Fibroblast of lung (primary cell): ENCODE measurements at regions not wholly inside any gene's neighbourhood (a gene's known extent, or its start where the extent isn't known, plus 50 kb on each side); places are given as distances from the start of the nearest gene placed in this dataset.

Experiments used
- DNase-seq, 2 donors: peaks; one replicate each; pipeline versions ENCODE4 v3.0.0 to v3.0.0-alpha.2; 2010; ENCODE audit warnings: low read depth in 2 of 2
- H2AFZ ChIP-seq: 2 replicates; pipeline ENCODE4 v1.5.1; 2012; ENCODE audit warnings: low read length, control low read depth, inconsistent platforms
- H3K27ac ChIP-seq: 2 replicates; pipeline ENCODE4 v1.5.1; 2011; ENCODE audit warnings: low read length, control low read depth; ENCODE audit not compliant: insufficient read depth
- H3K27me3 ChIP-seq: 2 replicates; pipeline ENCODE4 v1.5.1; 2011; ENCODE audit warnings: mild to moderate bottlenecking, low read length; ENCODE audit not compliant: control insufficient read depth, insufficient read depth
- H3K36me3 ChIP-seq: 2 replicates; pipeline ENCODE4 v1.5.1; 2011; ENCODE audit warnings: low read length; ENCODE audit not compliant: control insufficient read depth, insufficient read depth
- H3K4me1 ChIP-seq: 2 replicates; pipeline ENCODE4 v1.5.1; 2011; ENCODE audit warnings: low read length; ENCODE audit not compliant: control insufficient read depth, insufficient read depth; ENCODE audit errors: extremely low read depth
- H3K4me2 ChIP-seq: 2 replicates; pipeline ENCODE4 v1.5.1; 2011; ENCODE audit warnings: low read length, control low read depth; ENCODE audit not compliant: insufficient read depth; ENCODE audit errors: extremely low read depth
- H3K4me3 ChIP-seq, 4 experiments: fragments of 200-600 bp in 1 of 4; sonication (generic) in 1 of 4; replicated peaks in 1 of 4; 2 replicates each; pipeline ENCODE4 v1.5.1; 2011 to 2016; ENCODE audit warnings: low read length in 4 of 4, low read depth in 3 of 4, mild to moderate bottlenecking in 3 of 4, control low read depth in 2 of 4, inconsistent platforms in 1 of 4, mixed read lengths in 1 of 4; ENCODE audit not compliant: insufficient read depth in 1 of 4; ENCODE audit errors: control extremely low read depth in 1 of 4
- H3K79me2 ChIP-seq: 2 replicates; pipeline ENCODE4 v1.5.1; 2012; ENCODE audit warnings: mild to moderate bottlenecking, low read length, inconsistent platforms; ENCODE audit not compliant: control insufficient read depth, insufficient read depth
- H3K9ac ChIP-seq: 2 replicates; pipeline ENCODE4 v1.5.1; 2011; ENCODE audit warnings: mild to moderate bottlenecking, low read length, control low read depth; ENCODE audit not compliant: insufficient read depth
- H3K9me3 ChIP-seq: 2 replicates; pipeline ENCODE4 v1.5.1; 2012; ENCODE audit warnings: low read depth, low read length; ENCODE audit not compliant: control insufficient read depth, insufficient read depth
- H4K20me1 ChIP-seq: 2 replicates; pipeline ENCODE4 v1.5.1; 2011; ENCODE audit warnings: low read length; ENCODE audit not compliant: control insufficient read depth, insufficient read depth; ENCODE audit errors: extremely low read depth
- EZH2 ChIP-seq: IDR thresholded peaks from 2 replicates; pipeline ENCODE4 v1.5.1; 2012; ENCODE audit warnings: low read length, control low read depth, mild to moderate bottlenecking; ENCODE audit errors: missing control alignments
- TF ChIP-seq, protein P1 (sequence below), 2 donors: IDR thresholded peaks in 1 of 2; conservative IDR thresholded peaks in 1 of 2; 1 replicate in 1 of 2; 2 replicates in 1 of 2; pipeline ENCODE4 v1.5.1; 2011 to 2012; ENCODE audit warnings: low read length in 2 of 2, control low read depth in 1 of 2, inconsistent platforms in 1 of 2, low read depth in 1 of 2, mild to moderate bottlenecking in 1 of 2

DNA sequence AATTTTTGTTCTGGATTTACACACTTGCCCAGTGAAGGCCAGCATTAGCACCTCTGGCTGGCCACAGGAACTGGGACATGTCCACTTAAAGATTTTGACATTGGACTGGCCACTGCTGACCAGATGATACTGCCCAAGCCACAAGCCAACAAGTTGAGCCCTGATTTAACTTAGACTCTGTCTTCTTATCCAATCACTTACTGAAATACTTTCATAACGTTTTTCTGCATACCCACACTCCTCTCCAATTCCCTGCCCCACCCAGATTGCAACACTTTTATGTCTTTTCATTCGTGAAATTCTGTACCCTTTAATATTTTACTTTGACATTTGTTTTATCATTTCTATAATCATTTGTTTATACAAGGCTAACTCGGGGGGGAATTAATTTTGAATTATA lies 170.3 kb upstream of the TAB2 start:
- no peak overlapping the region for H3K9ac ChIP-seq
- no peaks in the 10 kb centered on the region for H3K4me1 ChIP-seq
- no peak overlapping the region for H3K4me2 ChIP-seq
- peak in 1 of 2 donors; percentile 44 for DNase-seq
- H3K9me3 ChIP-seq: no peaks in the 10 kb centered on the region
- no peak overlapping the region for H3K4me3 ChIP-seq
- H3K36me3 ChIP-seq: no peaks in the 10 kb centered on the region
- no peak for TF ChIP-seq EZH2
- TF ChIP-seq, protein P1, sequence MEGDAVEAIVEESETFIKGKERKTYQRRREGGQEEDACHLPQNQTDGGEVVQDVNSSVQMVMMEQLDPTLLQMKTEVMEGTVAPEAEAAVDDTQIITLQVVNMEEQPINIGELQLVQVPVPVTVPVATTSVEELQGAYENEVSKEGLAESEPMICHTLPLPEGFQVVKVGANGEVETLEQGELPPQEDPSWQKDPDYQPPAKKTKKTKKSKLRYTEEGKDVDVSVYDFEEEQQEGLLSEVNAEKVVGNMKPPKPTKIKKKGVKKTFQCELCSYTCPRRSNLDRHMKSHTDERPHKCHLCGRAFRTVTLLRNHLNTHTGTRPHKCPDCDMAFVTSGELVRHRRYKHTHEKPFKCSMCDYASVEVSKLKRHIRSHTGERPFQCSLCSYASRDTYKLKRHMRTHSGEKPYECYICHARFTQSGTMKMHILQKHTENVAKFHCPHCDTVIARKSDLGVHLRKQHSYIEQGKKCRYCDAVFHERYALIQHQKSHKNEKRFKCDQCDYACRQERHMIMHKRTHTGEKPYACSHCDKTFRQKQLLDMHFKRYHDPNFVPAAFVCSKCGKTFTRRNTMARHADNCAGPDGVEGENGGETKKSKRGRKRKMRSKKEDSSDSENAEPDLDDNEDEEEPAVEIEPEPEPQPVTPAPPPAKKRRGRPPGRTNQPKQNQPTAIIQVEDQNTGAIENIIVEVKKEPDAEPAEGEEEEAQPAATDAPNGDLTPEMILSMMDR (conservative IDR thresholded peaks at IDR 0.05 in 1 of 2, IDR thresholded peaks at IDR 0.05 in 1 of 2; ENCODE audit: low read depth in 1 of 2, low read length in 2 of 2): no peak
- no peaks in the 10 kb centered on the region for H4K20me1 ChIP-seq
- H3K27ac ChIP-seq: no peak overlapping the region
- no peaks in the 10 kb centered on the region for H3K27me3 ChIP-seq
- no peak overlapping the region for H2AFZ ChIP-seq
- no peaks in the 10 kb centered on the region for H3K79me2 ChIP-seq

DNA sequence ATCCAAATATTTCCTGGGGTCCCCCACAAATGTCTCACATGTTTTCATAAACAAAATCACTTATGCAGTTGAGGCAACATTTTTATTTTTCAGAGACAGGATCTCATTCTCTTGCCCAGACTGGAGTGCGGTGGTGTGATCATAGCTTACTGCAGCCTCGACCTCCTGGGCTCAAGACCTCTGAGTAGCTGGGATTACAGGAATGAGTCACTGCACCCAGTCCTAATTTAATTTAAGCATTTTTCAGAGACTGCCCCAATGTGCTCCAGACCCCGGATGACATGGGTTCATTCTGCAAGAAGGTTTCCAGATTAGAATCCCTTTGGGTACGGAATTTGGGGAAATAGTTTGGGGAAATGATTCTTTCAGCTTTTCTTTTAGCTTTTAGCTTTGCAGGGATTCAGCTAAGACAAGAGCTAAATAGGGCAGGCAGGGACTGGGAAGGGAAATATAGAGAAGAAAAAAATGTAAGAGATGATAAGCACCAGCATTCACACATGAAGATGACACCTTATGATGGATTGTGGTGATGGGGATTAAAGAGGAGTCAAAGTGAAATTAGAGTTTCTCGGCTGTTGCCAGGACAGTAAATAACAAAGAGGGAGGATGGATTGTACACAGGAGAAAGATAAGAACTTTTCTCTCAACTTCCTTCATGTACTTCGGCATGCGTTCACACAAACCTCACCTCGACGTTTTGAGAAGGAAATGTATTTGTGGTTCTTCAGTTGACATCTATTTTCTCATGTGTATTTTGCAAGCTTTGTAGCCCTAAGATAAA lies 169.4 kb upstream of the TAB2 start:
- DNase-seq: no peak

DNA sequence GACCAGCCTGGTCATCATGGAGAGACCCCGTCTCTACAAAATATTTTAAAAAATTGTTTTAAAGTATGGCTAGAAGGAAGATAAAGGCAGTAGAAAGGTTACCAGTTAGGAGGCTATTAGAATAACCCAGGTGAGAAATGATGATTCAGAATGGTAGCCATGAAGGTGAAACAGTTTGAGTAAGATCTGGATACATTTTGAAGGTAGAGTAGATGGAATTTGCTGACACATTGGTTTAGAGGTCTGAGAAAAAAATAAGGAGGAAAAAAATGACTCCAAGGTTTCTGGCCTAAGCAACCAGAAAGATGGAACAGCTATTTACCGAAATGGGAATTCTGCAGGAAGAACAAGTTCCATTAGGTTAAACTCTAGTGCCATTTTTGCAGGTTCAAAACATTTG lies 167.9 kb upstream of the TAB2 start:
- no peaks in the 10 kb centered on the region for H3K4me1 ChIP-seq
- H3K79me2 ChIP-seq: no peaks in the 10 kb centered on the region
- H3K4me3 ChIP-seq: no peak overlapping the region
- H3K27me3 ChIP-seq: no peaks in the 10 kb centered on the region
- TF ChIP-seq, protein P1 (conservative IDR thresholded peaks at IDR 0.05 in 1 of 2, IDR thresholded peaks at IDR 0.05 in 1 of 2; ENCODE audit: low read depth in 1 of 2, low read length in 2 of 2): no peak
- no peak for TF ChIP-seq EZH2
- no peak overlapping the region for H2AFZ ChIP-seq
- H4K20me1 ChIP-seq: no peaks in the 10 kb centered on the region
- H3K9me3 ChIP-seq: no peaks in the 10 kb centered on the region
- H3K36me3 ChIP-seq: no peaks in the 10 kb centered on the region
- no peak overlapping the region for H3K9ac ChIP-seq
- DNase-seq: no peak
- H3K4me2 ChIP-seq: no peak overlapping the region
- no peak overlapping the region for H3K27ac ChIP-seq

More for the DNA sequence above, 169.4 kb upstream of the TAB2 start:
- Histone ChIP-seq H3K4me2 (no peak overlapping the region), H3K9me3 (no peaks in the 10 kb centered on the region), H3K27me3 (no peaks in the 10 kb centered on the region), H3K4me3 (no peak overlapping the region), H4K20me1 (no peaks in the 10 kb centered on the region), H3K4me1 (no peaks in the 10 kb centered on the region), H3K79me2 (no peaks in the 10 kb centered on the region), H3K27ac (no peak overlapping the region), H3K36me3 (no peaks in the 10 kb centered on the region), H2AFZ (no peak overlapping the region), H3K9ac (no peak overlapping the region)
- no peak for TF ChIP-seq EZH2
- TF ChIP-seq, protein P1 (conservative IDR thresholded peaks at IDR 0.05 in 1 of 2, IDR thresholded peaks at IDR 0.05 in 1 of 2; ENCODE audit: low read depth in 1 of 2, low read length in 2 of 2): no peak
